NCI-H187 treated with DMSO at 0.1 percent for 48 hours (cell line): ENCODE measurements at regions not wholly inside any gene's neighbourhood (a gene's known extent, or its start where the extent isn't known, plus 50 kb on each side); places are given as distances from the start of the nearest gene placed in this dataset.

Source experiments
- DNase-seq: peaks from one replicate; lab custom pipeline; 2025; lab: John Stamatoyannopoulos, UW

DNA sequence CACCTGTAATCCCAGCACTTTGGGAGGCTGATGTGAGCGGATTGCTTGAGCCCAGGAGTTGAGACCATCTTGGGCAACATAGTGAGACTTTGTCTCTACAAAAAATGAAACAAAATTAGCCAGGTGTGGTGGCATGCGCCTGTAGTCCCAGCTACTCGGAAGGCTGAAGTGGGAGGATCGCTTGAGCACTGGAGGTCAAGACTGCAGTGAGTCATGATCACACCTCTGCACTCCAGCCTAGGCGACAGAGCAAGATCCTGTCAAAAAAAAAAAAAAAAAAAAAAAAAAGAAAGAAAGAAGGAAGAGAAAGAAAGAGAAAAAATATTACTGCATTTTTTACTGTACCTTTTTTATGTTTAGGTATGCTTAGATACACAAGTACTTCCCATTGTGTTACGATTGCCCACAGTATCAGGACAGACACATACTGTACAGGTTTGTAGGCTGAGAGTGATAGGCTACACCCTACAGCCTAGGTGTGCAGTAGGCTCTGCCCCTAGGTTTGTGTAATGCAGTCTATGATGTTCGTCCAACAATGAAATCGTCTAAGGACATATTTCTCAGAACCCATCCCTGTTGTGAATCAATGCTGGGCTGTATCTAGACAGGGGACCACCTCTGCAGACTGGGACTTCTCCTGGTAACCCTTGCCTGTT is 160.4 kb upstream of the PWP1 start:
- no peak for DNase-seq

DNA sequence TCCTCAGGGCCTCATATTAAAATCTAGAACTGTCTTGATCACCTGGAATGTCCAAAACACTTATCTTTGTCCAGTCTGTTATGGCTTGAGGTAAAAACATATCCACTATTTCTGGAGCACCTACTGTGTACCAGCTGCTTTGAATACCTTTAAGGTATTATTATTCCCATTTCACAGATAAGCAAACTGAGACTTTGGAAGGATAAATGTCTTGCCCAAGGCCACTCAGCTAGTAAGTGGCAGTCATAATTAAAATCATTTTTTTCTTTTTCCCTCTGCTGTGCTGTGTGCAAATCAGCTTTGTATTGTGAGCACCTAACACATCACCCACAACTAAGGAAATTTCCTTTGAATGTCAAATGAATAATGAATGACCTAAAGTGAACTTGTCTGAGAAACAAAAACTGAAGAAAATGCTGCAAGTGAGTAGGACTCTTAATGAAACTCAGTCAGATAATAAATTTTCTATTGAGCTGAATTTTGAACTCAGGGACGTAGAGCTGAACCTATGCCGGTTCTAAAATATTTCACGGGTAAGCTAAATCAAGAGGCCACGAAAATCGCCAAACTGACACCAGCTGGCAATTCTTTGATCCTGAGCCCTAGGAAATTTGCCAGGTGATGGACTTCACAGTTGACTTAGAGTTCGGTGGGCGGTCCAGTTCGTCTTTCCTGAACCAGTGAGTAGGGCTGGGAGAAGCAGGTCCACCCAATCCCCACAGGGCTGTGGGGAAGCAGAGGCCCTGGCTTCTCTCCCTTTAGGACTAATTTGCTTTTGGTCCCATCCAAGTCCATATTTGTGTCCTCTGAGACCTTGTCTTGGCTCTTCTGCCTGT is 159.7 kb upstream of the PWP1 start:
- no peak for DNase-seq

DNA sequence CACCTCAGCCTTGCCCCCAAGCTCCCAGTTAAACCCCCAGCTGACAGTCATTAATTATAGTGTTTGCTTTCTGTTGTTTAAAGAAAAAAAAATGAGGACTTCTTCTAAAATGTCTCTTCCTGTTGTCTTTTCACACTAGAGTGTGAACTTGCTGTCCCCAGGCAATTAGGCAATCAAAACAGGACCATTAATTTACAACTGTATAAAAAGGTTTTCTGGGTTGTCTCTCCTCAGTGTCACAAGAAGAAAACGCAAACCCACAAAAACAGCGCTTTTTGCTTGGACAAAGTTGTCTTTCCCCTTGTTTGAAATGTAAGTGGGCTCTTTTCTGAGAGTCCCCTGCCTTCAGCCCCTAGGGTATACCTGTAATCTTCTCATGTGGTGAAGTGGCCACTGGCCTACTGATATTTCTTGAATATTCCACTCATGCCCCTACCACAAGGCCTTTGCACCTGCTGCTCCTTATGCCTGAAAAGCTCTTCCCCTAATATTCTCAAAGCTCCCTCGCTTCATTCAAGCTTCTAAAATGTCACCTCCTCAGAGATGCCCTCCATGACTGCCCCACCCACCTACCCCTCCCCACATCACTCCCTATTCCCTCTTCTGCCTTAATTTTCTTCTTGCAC is 158.9 kb upstream of the PWP1 start:
- no peak for DNase-seq

DNA sequence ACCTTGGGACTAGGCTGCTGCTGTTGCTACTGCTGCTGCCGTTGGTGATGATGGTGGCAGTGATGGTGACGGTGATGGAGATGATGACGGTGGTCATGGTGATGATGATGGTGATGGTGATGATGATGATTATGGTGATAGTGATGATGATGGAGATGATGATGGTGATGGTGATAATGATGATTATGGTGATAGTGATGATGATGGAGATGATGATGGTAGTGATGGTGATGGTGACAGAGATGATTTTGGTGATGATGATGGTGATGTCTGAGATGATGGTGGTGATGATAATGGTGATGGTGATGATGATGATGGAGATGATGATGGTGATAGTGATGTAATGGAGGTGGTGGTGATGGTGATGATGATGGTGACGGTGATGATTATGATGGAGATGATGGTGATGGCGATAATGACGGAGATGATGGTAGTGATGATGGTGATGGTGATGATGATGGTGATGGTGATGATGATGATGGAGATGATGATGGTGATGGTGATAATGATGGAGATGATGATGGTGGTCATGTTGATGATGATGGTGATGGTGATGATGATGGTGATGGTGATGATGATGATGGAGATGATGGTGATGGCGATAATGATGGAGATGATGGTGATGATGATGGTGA is 156.8 kb upstream of the PWP1 start:
- no peak for DNase-seq

DNA sequence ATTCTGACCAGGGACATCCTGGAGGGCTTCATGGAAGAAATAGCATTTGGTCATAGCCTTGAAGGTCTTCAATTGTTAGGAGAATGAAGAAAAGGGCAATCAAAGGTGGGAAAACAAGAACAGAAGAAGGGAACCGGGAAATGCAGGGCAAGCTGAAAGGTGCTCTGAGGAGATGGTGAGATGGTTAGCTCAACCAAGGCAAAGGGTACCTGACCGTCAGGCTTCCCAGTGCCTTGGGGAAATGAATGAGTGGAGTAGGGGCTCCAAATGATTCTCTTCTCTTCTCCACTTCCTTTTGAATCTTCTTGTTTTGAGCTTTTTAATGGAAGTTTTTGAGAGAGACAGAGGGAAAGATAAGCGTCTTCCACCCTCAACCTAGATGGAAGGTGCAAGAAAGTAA is 155.6 kb upstream of the PWP1 start:
- no peak for DNase-seq

DNA sequence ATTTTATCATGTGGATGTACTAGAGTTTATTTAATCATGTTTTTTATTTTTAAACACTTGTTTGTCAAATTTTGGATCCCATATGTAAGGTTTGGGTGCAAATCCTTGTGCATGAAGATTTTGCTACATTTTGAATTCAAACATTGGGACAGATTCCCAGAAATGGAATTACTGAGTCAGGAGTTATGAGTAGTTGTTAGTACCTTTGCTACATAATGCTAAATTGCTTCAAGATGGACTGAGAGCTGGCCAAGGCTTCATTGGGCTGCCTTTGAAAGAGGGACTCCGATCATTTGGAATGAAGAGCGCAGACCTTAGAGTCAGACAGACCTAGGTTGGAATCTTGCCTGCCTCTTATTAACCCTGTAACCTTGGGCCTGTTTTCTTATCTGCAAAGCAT is 154.9 kb upstream of the PWP1 start:
- DNase-seq: no peak

DNA sequence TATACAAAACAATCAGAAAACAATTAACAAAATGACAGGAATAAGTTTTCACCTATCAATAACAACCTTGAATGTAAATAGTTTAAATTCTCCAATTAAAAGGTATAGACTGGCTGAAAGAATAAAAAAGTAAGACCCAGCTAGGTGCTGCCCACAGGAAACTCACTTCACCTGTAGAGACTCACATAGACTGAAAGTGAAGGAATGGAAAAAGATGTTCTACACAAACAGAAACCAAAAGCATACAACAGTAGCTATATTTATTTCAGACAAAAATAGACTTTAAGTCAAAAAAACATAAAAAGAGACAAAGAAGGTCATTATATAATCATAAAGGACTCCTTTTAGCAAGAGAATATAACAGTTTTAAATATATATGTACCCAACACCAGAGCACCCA is 152.4 kb upstream of the PWP1 start:
- DNase-seq: no peak

DNA sequence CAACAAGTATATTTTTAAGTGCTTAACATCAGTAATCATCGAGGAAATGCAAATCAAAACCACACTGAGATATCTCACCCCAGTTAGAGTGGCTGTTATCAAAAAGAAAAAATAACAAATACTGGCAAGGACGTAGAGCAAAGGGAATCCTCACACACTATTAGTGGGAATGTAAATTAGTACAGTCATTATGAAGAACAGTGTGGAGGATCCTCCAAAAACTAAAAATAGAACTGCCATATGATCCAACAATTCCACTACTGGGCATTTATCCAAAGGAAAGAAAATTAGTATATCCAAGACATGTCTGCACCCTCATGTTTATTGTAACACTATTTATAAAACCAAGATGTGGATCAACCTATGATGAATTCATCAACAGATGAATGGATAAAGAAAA is 149.0 kb upstream of the PWP1 start:
- no peak for DNase-seq

DNA sequence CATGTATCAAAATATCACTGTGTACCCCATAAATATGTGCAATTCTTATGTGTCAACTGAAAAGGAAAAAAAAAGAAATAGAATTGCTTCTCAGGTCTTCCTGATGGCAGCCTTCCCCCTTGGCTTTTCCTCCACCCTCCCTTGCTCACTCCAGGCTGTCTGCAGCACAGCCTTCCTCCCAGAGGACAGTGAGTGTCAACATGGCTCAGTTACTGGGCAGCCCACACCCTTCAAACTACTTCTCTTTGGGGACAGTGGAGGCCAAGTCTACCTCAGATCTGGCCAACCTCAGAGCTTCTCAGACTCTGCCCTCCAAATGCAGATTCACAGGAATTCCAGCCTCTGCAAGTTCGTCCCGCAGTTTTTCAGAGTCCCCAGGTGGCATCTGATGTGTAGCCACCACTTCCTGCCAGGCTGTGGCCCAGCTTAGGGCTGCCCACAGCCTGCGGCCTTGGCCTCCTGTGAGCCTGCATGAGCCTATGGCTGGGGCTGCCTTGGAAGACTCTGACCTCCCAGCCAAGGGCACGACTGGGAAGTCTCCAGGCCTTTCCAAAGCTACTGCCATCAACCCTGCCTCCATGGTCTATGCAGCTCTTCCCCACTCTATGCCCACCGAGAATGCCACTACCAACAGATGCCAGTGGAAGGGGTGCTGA is 148.0 kb upstream of the PWP1 start:
- DNase-seq: no peak

DNA sequence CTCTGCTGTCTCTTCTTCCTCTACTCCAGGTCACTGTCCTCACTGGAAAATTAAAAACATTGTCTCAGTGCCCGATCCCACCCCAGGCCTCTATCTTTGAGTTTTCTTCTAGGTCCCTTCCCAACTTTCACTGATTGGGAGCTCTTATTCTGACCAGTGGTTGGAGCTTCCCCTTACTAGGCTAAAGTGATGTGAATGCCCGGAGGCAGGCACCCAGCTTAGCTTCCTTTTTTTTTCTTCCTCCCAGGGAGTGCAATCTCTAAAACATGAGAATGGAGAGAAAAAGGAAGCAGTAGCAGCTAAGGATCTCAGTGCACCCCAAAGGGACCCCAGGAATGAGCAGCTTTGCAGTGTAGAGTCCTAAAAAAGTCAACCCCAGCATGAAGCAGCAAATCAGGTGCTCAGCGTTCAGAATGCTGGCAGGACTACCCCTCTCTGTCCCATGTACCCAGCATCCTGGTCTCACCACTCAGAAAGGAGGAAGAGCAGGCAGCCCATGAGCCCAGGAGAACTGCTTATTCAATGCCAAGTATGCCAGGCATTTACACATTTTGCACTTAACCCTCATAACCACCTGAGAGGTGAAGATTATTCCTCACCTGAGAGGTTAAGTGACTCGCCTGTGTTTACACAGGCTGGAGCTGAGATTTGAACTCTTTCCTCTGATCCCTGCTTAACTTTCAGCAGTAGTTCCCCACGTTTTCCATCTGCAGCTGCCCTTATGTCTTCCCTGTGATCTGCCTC is 146.2 kb upstream of the PWP1 start:
- DNase-seq: no peak

DNA sequence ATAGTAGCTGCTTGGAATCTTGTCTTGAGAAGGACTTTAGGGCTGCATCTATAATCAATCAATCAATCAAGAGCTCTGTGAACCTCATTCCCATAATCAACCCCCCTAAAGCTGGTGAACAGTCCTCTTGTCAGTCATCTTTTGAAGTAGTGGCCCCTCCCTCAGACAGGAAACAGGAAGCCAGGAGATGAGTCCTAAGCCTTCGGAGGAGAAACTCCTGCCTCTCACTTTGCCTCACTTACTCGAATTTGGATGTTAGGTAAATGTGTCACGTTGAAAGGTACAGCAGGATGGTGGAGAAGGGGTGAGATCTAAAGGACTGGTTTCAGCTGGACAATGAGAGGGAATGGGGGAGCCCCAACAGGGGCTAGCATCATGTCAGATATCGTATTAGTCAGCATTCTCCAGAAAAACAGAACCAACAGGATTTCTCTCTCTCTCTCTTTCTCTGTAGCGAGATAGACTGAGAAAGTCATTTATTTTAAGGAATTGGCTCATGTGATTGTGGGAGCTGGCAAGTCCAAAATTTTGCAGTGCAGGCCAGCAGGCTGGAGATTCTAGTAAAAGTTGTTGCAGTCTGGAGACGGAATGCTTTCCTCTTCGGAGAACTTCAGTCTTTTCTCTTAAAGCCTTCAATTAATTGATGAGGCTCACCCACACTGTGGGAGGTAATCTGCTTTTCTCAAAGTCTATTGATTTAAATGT is 144.4 kb upstream of the PWP1 start:
- no peak for DNase-seq

DNA sequence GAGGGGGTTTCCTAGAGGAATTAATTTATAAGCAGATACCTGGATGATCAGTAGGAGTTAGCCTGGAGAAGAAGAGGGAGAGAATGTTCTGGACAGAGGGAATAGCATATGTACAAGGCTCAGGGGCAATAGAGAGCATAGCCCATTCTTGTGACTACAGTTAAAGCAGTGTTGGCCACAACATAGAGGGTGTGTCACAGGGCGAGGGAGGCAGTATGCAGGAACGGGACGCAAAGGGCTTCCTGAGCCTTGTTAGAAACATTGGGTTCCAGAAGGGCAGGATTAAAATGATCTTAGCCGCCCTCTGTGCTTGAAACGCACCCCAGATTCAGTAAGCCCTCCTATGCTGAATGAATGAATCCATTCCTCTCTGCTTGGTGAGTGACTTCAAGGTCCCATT is 142.2 kb upstream of the PWP1 start:
- no peak for DNase-seq

DNA sequence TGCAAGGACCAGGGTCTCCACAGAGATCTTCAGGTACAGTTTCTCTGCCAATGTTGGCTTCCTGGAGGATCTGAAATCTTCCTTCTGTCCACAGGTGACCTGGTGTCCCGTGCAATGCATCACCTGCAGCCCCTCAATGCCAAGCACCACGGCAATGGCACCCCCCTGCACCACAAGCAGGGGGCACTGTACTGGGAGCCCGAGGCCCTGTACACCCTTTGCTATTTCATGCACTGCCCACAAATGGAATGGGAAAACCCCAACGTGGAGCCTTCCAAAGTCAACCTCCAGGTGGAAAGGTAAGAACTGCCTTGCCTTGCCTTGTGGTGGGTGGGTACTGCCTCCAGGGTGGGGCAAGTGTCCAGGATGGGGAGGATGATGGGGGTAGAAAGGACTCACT is 141.8 kb upstream of the PWP1 start:
- no peak for DNase-seq

DNA sequence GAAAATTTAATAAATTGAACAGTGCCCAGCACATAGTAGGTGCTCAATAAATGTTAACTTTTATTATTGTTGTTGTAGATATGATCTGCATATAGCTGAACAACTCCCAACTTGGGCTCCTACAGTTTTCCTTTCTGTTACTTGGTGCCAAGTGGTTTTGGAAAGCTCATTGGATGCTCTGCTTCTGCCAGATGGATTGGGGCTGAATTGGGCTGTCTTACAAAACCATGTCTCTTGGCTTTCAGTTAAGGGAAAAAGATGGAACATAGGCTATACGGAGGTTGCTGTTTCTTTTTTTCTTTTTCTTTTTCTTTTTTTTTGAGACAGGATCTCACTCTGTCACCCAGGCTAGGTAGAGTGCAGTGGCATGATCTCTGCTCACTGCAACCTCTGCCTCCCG is 140.7 kb upstream of the PWP1 start:
- no peak for DNase-seq

DNA sequence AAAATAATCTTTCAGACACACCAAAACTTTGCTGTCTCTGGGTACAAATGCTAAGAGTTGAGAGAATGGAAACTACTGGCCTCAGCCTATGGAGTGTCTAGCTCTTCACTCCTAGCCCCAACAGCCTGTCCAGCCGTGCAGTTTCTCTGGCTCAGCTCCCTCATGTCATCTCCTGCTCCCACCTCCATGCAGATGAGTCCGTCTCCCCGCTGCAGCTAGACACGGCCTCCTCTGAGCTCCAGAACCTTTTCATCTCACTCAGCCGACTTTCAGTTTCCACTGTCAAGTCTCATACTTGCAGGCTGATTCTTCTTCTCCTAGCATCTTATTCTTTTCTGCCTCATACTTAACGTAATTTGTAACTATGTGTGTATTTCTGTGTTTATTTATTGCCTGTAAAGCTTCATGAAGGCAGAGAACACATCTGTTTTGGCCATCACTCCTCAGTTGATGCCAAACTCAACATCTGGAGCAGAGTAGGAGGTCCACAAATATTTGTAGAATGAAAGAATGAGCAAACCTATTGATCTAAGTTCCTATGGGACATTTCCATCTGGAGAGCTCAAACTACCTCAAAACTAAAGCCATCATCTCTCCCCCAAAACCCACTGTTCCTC is 139.8 kb upstream of the PWP1 start:
- DNase-seq: no peak

DNA sequence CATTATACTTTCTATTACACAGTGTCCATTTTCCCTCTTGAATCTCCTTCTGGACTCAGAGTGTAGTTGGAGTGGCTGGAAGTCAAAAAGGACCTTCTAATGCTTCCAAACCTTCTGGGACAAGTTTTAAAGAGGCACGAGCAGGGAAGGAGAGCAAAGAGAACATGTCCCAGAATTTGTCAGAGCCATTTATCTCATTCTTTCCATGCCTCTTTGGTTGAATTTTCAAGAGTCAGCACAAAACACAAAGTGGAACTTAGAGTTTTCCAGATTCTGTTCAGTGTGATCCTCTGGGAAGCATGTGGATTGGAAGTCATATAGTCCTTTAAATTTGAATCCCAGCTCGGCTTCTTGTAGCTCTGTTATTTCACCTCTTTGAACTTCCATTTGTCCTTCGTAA is 138.2 kb upstream of the PWP1 start:
- DNase-seq: no peak

DNA sequence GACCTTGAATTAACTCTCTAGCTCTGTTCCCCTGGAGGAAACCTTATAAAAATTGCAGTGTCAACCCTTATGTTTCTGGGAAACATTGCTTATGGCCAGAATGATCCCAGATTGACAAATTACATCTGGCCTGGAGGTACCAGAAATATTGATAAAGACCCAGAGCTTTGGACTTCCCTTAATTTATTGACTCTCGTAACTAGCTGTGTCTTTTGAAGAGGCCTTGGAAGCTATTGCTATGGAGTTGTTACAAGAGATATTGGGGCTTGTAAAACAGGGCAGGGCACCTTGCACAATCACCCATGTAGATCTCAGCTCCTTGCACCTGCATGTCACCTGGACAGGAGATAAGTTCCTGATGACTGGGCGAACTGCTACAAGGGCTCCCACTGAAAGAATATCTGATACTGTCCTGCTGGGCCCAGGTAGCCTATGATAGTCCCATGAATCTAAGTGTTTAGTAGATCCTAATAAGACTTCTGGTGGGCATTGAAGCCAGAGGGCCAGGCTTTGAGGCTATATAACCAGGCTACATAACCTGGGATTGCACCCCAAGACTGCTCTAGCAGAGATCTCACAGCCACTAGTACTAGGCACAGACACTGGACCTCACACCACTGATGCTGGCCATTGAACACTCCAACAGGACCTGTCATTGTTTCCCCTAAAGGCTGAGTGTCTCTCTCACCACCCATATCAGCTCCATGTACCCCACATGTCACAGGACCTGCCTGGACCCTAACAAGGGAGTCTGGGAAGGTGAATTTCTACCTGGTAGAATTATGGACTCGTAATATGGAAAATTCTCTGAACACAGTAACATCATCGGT is 135.7 kb upstream of the PWP1 start:
- no peak for DNase-seq

DNA sequence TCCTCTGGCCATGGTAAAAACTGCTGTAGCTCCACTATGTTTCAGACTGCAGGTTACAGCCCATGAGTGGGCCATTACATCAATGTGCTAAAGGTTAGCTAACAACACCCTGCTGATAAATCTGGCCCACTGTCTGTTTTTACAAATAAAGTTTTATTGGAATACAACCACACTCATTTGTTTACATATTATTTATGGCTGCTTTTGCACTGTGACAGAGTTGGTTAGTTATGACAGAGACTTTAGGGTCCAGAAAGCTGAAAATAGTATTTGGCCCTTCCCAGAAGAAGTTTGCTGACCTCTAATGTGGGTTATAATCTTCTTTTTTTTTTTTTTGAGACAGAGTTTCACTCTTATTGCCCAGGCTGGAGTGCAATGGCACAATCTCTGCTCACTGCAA is 134.2 kb upstream of the PWP1 start:
- no peak for DNase-seq

DNA sequence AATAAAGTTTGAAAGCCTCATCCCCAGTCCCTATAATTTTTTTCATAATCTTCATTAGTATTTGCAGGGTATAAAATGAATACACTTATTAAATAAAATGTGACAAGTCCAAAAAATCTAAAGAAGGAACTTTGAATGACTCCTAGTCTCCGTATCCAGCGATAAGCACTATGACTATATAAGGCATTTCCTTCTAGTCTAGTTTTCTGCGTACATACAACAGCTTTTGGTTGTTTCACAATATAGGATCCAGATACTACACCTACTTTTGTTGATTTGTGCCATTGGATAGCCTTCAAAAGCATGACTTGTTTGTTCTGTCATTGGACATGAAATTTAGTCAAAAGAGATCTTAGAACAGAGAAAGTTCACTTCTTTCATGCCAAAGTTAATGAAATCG is 133.3 kb upstream of the PWP1 start:
- DNase-seq: no peak
